ENCODE measurements at regions not wholly inside any gene's neighbourhood (a gene's known extent, or its start where the extent isn't known, plus 50 kb on each side); places are given as distances from the start of the nearest gene placed in this dataset.
A peak's percentile ranks its signal among the peaks of the same experiment; 100 is the strongest.

GRCh38 chr14:34044666-34045306 lies 93.9 kb upstream of the EGLN3 start:
- Histone ChIP-seq H3K4me1 (ENCODE audit: control insufficient read depth in 3 of 3, insufficient read depth in 2 of 3, low read depth in 1 of 3, low read length in 2 of 3) (peaks cover 0 to 26% (median 2%) of the 10 kb centered on the region in 3 donors), H3K27ac (ENCODE audit: low read depth in 1 of 3, low read length in 2 of 3) (no peak overlapping the region), H3K4me3 (ENCODE audit: low read depth in 1 of 3, low read length in 3 of 3) (no peak overlapping the region), H3K27me3 (ENCODE audit: control insufficient read depth in 3 of 3, insufficient read depth in 3 of 3, low read length in 3 of 3) (no peaks in the 10 kb centered on the region), H3K36me3 (ENCODE audit: control insufficient read depth in 3 of 3, insufficient read depth in 2 of 3, low read depth in 1 of 3, low read length in 3 of 3) (no peaks in the 10 kb centered on the region), H3K9me3 (ENCODE audit: control insufficient read depth in 2 of 2, insufficient read depth in 1 of 2, low read depth in 1 of 2, low read length in 1 of 2) (no peaks in the 10 kb centered on the region)
- FAIRE-seq, result no peak
- DNase-seq, result no peak
- WGBS, 3 donors, result 72 to 96% (median 90%) methylated on average over 4 to 9 of the region's 9 CpGs

- DNase-seq (no peak), FAIRE-seq (no peak)
- H3K27me3 ChIP-seq (ENCODE audit: control insufficient read depth in 3 of 3, insufficient read depth in 3 of 3, low read length in 3 of 3), result no peaks in the 10 kb centered on the region
- no peak overlapping the region for H3K27ac ChIP-seq (ENCODE audit: low read depth in 1 of 3, low read length in 2 of 3)
- 95 to 96% (median 95%) methylated on average over 4 of the region's 4 CpGs for WGBS, 3 donors
- H3K9me3 ChIP-seq (ENCODE audit: control insufficient read depth in 2 of 2, insufficient read depth in 1 of 2, low read depth in 1 of 2, low read length in 1 of 2), result no peaks in the 10 kb centered on the region
- no peaks in the 10 kb centered on the region for H3K36me3 ChIP-seq (ENCODE audit: control insufficient read depth in 3 of 3, insufficient read depth in 2 of 3, low read depth in 1 of 3, low read length in 3 of 3)
- H3K4me3 ChIP-seq (ENCODE audit: low read depth in 1 of 3, low read length in 3 of 3), result no peak overlapping the region
- H3K4me1 ChIP-seq (ENCODE audit: control insufficient read depth in 3 of 3, insufficient read depth in 2 of 3, low read depth in 1 of 3, low read length in 2 of 3), result peaks cover 0 to 28% (median 2%) of the 10 kb centered on the region in 3 donors
Measured at GRCh38 chr14:34044373-34044637, 93.4 kb upstream of the EGLN3 start.

DNA sequence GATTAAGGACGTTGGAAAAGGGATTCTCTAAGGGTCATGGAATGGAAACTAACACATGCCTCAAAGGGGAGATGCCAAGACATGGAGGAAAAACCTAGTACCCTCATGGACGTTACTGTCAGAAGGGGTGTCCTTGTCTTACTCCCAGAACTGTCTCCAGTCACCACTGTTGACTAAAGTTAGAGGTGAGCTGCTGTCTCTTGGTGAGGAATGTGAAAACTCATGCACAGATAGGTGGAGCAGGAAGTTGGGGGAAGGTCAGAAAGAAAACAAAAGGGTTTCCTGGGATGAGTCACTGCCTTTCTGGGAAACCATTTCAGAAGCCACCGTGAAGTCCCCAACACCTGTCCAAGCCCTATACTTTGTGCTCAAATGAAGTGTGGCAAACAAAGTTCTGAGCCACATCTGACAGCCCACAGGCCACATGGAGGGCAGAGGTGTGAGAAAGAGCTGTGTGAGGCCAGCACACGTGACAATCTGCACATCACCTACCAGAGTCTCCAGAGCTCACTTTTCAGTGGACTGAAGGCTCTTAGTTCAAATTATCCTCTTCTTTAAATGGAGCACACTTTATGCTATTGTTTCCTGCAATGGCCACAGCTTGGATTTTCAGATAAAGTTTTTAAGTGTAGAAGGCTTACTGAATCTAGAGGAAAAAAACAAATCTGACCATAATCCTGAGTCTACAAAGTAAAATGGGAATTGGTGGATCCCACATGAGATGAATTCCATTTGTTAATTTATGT lies 92.9 kb upstream of the EGLN3 start:
- Histone ChIP-seq H3K27me3 (ENCODE audit: control insufficient read depth in 3 of 3, insufficient read depth in 3 of 3, low read length in 3 of 3) (no peaks in the 10 kb centered on the region), H3K9me3 (ENCODE audit: control insufficient read depth in 2 of 2, insufficient read depth in 1 of 2, low read depth in 1 of 2, low read length in 1 of 2) (no peaks in the 10 kb centered on the region), H3K27ac (ENCODE audit: low read depth in 1 of 3, low read length in 2 of 3) (peak overlapping the region in 2 of 3 donors; percentile 42 to 70), H3K4me1 (ENCODE audit: control insufficient read depth in 3 of 3, insufficient read depth in 2 of 3, low read depth in 1 of 3, low read length in 2 of 3) (peaks cover 0 to 31% (median 2%) of the 10 kb centered on the region in 3 donors), H3K36me3 (ENCODE audit: control insufficient read depth in 3 of 3, insufficient read depth in 2 of 3, low read depth in 1 of 3, low read length in 3 of 3) (no peaks in the 10 kb centered on the region), H3K4me3 (ENCODE audit: low read depth in 1 of 3, low read length in 3 of 3) (no peak overlapping the region)
- 28 to 43% (median 30%) methylated on average over 4 of the region's 4 CpGs for WGBS, 3 donors
- FAIRE-seq (no peak), DNase-seq (peak; percentile 69 to 72)

GRCh38 chr14:34041220-34041619 lies 90.3 kb upstream of the EGLN3 start:
- no peak overlapping the region for H3K27ac ChIP-seq (ENCODE audit: low read depth in 1 of 3, low read length in 2 of 3)
- no peaks in the 10 kb centered on the region for H3K36me3 ChIP-seq (ENCODE audit: control insufficient read depth in 3 of 3, insufficient read depth in 2 of 3, low read depth in 1 of 3, low read length in 3 of 3)
- FAIRE-seq, result no peak
- no peak overlapping the region for H3K4me3 ChIP-seq (ENCODE audit: low read depth in 1 of 3, low read length in 3 of 3)
- DNase-seq, result no peak
- peaks cover 0 to 31% (median 2%) of the 10 kb centered on the region in 3 donors for H3K4me1 ChIP-seq (ENCODE audit: control insufficient read depth in 3 of 3, insufficient read depth in 2 of 3, low read depth in 1 of 3, low read length in 2 of 3)
- no peaks in the 10 kb centered on the region for H3K9me3 ChIP-seq (ENCODE audit: control insufficient read depth in 2 of 2, insufficient read depth in 1 of 2, low read depth in 1 of 2, low read length in 1 of 2)
- WGBS, 3 donors, result 88 to 92% (median 90%) methylated on average over 2 of the region's 2 CpGs
- no peaks in the 10 kb centered on the region for H3K27me3 ChIP-seq (ENCODE audit: control insufficient read depth in 3 of 3, insufficient read depth in 3 of 3, low read length in 3 of 3)

DNA sequence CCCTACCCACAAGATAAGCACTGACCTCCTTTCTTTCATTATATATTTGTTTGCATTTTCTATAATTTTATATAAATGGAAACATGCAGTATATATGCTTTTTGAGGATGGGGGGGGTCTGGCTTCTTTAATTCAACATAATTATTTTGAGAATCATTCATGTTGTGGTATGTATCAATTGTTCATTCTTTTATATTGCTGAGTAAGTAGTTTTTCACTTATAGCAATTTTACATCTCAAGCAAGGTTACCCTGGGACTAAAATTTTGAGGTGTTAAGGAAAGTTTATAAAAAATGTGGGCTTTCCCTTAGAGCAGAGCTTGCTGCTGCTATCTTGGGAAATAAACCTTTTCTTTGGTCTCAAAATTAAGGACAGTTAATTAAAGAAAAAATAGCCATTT lies 89.9 kb upstream of the EGLN3 start:
- Histone ChIP-seq H3K36me3 (ENCODE audit: control insufficient read depth in 3 of 3, insufficient read depth in 2 of 3, low read depth in 1 of 3, low read length in 3 of 3) (no peaks in the 10 kb centered on the region), H3K4me1 (ENCODE audit: control insufficient read depth in 3 of 3, insufficient read depth in 2 of 3, low read depth in 1 of 3, low read length in 2 of 3) (peaks cover 0 to 31% (median 4%) of the 10 kb centered on the region in 3 donors), H3K27me3 (ENCODE audit: control insufficient read depth in 3 of 3, insufficient read depth in 3 of 3, low read length in 3 of 3) (no peaks in the 10 kb centered on the region), H3K27ac (ENCODE audit: low read depth in 1 of 3, low read length in 2 of 3) (no peak overlapping the region), H3K4me3 (ENCODE audit: low read depth in 1 of 3, low read length in 3 of 3) (no peak overlapping the region), H3K9me3 (ENCODE audit: control insufficient read depth in 2 of 2, insufficient read depth in 1 of 2, low read depth in 1 of 2, low read length in 1 of 2) (no peaks in the 10 kb centered on the region)
- no peak for DNase-seq
- no peak for FAIRE-seq

DNA sequence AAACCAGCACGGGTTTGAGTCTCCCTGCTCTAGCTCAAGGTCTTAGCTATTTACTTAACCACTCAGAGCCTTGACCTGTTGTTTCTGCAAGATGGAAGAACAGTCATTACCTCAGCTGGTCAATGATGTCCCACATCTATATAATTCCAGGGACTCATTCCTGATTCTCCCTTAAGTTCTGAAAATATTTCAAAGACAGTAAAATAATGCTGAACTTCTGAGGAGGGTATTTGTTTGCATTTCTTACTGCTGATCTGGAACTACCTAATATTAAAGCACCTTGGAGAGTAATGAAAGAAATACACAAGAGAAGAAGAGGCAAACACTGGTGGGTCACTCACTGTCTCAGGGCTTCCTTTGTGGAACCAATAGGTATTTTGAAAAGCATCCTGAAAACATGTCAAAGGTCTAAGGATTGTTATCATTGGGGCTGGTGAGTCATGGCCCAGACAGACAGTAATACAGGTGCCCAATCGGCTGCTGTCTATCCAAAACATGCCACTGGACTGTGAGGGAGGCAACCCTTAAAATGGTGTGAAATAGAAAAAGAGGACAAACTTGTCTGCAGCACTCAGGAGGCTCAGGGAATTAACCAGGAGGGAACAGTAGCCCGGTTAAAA lies 88.7 kb upstream of the EGLN3 start:
- Histone ChIP-seq H3K27ac (ENCODE audit: low read depth in 1 of 3, low read length in 2 of 3) (peak overlapping the region in 1 of 3 donors; percentile 84), H3K9me3 (ENCODE audit: control insufficient read depth in 2 of 2, insufficient read depth in 1 of 2, low read depth in 1 of 2, low read length in 1 of 2) (no peaks in the 10 kb centered on the region), H3K36me3 (ENCODE audit: control insufficient read depth in 3 of 3, insufficient read depth in 2 of 3, low read depth in 1 of 3, low read length in 3 of 3) (no peaks in the 10 kb centered on the region), H3K4me3 (ENCODE audit: low read depth in 1 of 3, low read length in 3 of 3) (no peak overlapping the region), H3K27me3 (ENCODE audit: control insufficient read depth in 3 of 3, insufficient read depth in 3 of 3, low read length in 3 of 3) (no peaks in the 10 kb centered on the region), H3K4me1 (ENCODE audit: control insufficient read depth in 3 of 3, insufficient read depth in 2 of 3, low read depth in 1 of 3, low read length in 2 of 3) (peaks cover 4 to 40% (median 5%) of the 10 kb centered on the region in 3 donors)
- DNase-seq (no peak), FAIRE-seq (no peak)
- 54 to 75% (median 58%) methylated on average over 3 of the region's 3 CpGs for WGBS, 3 donors

- peaks cover 3 to 33% (median 5%) of the 10 kb centered on the region in 3 donors for H3K4me1 ChIP-seq (ENCODE audit: control insufficient read depth in 3 of 3, insufficient read depth in 2 of 3, low read depth in 1 of 3, low read length in 2 of 3)
- no peaks in the 10 kb centered on the region for H3K27me3 ChIP-seq (ENCODE audit: control insufficient read depth in 3 of 3, insufficient read depth in 3 of 3, low read length in 3 of 3)
- H3K36me3 ChIP-seq (ENCODE audit: control insufficient read depth in 3 of 3, insufficient read depth in 2 of 3, low read depth in 1 of 3, low read length in 3 of 3), result no peaks in the 10 kb centered on the region
- no peak overlapping the region for H3K4me3 ChIP-seq (ENCODE audit: low read depth in 1 of 3, low read length in 3 of 3)
- peak overlapping the region; percentile 52 to 84 (median 71) for H3K27ac ChIP-seq (ENCODE audit: low read depth in 1 of 3, low read length in 2 of 3)
- DNase-seq (peak; percentile 90 to 92), FAIRE-seq (no peak)
- 11 to 55% (median 45%) methylated on average over 6 of the region's 6 CpGs for WGBS, 3 donors
- H3K9me3 ChIP-seq (ENCODE audit: control insufficient read depth in 2 of 2, insufficient read depth in 1 of 2, low read depth in 1 of 2, low read length in 1 of 2), result no peaks in the 10 kb centered on the region
Measured at GRCh38 chr14:34038358-34039057, 87.6 kb upstream of the EGLN3 start.

GRCh38 chr14:34036319-34036766 lies 85.5 kb upstream of the EGLN3 start:
- H3K27ac ChIP-seq (ENCODE audit: low read depth in 1 of 3, low read length in 2 of 3), result peak overlapping the region in 2 of 3 donors; percentile 71 to 77
- WGBS, 3 donors, result 71 to 89% (median 87%) methylated on average over 2 of the region's 2 CpGs

More at GRCh38 chr14:34036319-34036766, 85.5 kb upstream of the EGLN3 start:
- Histone ChIP-seq H3K27me3 (ENCODE audit: control insufficient read depth in 3 of 3, insufficient read depth in 3 of 3, low read length in 3 of 3) (no peaks in the 10 kb centered on the region), H3K9me3 (ENCODE audit: control insufficient read depth in 2 of 2, insufficient read depth in 1 of 2, low read depth in 1 of 2, low read length in 1 of 2) (no peaks in the 10 kb centered on the region), H3K4me3 (ENCODE audit: low read depth in 1 of 3, low read length in 3 of 3) (no peak overlapping the region), H3K4me1 (ENCODE audit: control insufficient read depth in 3 of 3, insufficient read depth in 2 of 3, low read depth in 1 of 3, low read length in 2 of 3) (peaks cover 3 to 31% (median 5%) of the 10 kb centered on the region in 3 donors), H3K36me3 (ENCODE audit: control insufficient read depth in 3 of 3, insufficient read depth in 2 of 3, low read depth in 1 of 3, low read length in 3 of 3) (no peaks in the 10 kb centered on the region)
- no peak for DNase-seq
- no peak for FAIRE-seq
